Hepatocyte (in vitro differentiated cells): ENCODE measurements at regions not wholly inside any gene's neighbourhood (a gene's known extent, or its start where the extent isn't known, plus 50 kb on each side); places are given as distances from the start of the nearest gene placed in this dataset.
A peak's percentile ranks its signal among the peaks of the same experiment; 100 is the strongest.

Experiments
- DNase-seq: peaks from one replicate; pipeline ENCODE4 v3.0.0-alpha.2; 2016; ENCODE audit warnings: low spot score
- H2AFZ ChIP-seq: fragments of 200-600 bp; sonication (generic); 2 replicates; pipeline ENCODE4 v1.6.0; 2016; ENCODE audit warnings: antibody characterized with exemption, mild to moderate bottlenecking
- H3K27ac ChIP-seq: fragments of 200-600 bp; sonication (generic); 2 replicates; pipeline ENCODE4 v1.5.1; 2016; ENCODE audit warnings: mild to moderate bottlenecking
- H3K27me3 ChIP-seq: fragments of 200-600 bp; sonication (generic); 2 replicates; pipeline ENCODE4 v1.6.1; 2016
- H3K36me3 ChIP-seq: fragments of 200-600 bp; sonication (generic); replicated peaks from 2 replicates; pipeline ENCODE4 v1.5.1; 2016; ENCODE audit warnings: low read depth; ENCODE audit not compliant: insufficient read depth
- H3K4me1 ChIP-seq: fragments of 200-600 bp; sonication (generic); 2 replicates; pipeline ENCODE4 v1.5.1; 2016; ENCODE audit warnings: mild to moderate bottlenecking, moderate library complexity; ENCODE audit not compliant: insufficient read depth
- H3K4me2 ChIP-seq: fragments of 200-600 bp; sonication (generic); 2 replicates; pipeline ENCODE4 v1.6.0; 2016
- H3K4me3 ChIP-seq: fragments of 200-600 bp; sonication (generic); 2 replicates; pipeline ENCODE4 v1.5.1; 2016; ENCODE audit warnings: mild to moderate bottlenecking
- H3K79me2 ChIP-seq: fragments of 200-600 bp; sonication (generic); 2 replicates; pipeline ENCODE4 v1.6.0; 2017; ENCODE audit warnings: mild to moderate bottlenecking
- H3K9me2 ChIP-seq: fragments of 200-600 bp; sonication (generic); replicated peaks from 2 replicates; pipeline ENCODE4 v1.6.0; 2017; ENCODE audit warnings: mild to moderate bottlenecking; ENCODE audit not compliant: insufficient read depth
- H3K9me3 ChIP-seq: fragments of 200-600 bp; sonication (generic); 2 replicates; pipeline ENCODE4 v1.5.1; 2016; ENCODE audit warnings: low read depth, mild to moderate bottlenecking
- H4K20me1 ChIP-seq: fragments of 200-600 bp; sonication (generic); 2 replicates; pipeline ENCODE4 v1.6.0; 2016; ENCODE audit warnings: mild to moderate bottlenecking; ENCODE audit not compliant: insufficient read depth, poor library complexity, severe bottlenecking
- EZH2 ChIP-seq: fragments of 200-600 bp; sonication (generic); IDR thresholded peaks from 2 replicates; pipeline ENCODE4 v1.6.1; 2016; ENCODE audit warnings: antibody characterized with exemption, mild to moderate bottlenecking, borderline replicate concordance
- EZH2phosphoT487 ChIP-seq: fragments of 200-600 bp; sonication (generic); IDR thresholded peaks from one replicate; pipeline ENCODE4 v1.6.1; 2018; ENCODE audit warnings: antibody characterized with exemption, mild to moderate bottlenecking, low read depth, moderate library complexity; ENCODE audit not compliant: unreplicated experiment, severe bottlenecking
- WGBS: methylation state at CpG from one replicate; pipeline ENCODE4 v1.1.6; 2016; ENCODE audit warnings: low lambda C conversion rate; ENCODE audit errors: missing lambda C conversion rate; 5-methylcytosine and 5-hydroxymethylcytosine counted together
- TF ChIP-seq, protein P1 (sequence below): fragments of 200-600 bp; sonication (generic); IDR thresholded peaks from 2 replicates; pipeline ENCODE4 v1.5.1; 2016; ENCODE audit warnings: antibody characterized with exemption, mild to moderate bottlenecking; ENCODE audit not compliant: poor library complexity

DNA sequence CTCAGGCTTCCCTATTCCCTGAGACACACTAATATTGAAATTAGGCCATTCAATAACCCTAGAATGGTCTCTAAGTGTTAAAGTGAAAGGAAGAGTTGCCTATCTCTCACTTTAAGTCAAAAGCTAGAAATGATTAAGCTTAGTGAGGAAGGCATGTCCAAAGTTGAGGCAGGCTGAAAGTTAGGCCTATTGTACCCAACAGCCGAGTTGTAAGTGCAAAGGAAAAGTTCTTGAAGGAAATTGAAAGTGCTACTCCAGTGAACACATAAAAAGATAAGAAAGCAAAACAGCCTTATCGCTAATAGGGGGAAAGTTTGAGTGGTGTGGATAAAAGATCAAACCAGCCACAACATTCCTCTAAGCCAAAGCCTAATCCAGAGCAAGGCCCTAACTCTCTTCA lies 117.9 kb upstream of the SPATA12 start:
- DNase-seq, result no peak

DNA sequence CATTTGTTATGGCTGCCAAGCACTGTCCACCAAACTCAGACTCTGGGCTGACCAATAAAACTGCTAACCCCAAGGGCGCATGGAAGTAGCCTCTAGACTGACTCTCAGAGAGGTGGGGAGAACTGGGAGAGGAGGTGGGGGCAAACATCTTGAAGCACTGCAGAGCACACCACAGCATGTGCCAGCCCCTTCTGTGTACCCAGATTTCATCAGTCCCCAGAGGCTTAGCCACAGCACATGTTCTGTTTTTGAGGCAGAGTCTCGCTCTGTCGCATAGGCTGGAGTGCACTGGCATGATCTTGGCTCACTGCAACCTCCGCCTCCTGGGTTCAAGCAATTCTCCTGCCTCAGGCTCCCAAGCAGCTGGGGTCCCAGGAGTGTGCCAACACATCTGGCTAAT lies 119.5 kb upstream of the SPATA12 start:
- no peak overlapping the region for H3K4me3 ChIP-seq
- H3K9me2 ChIP-seq, result no peaks in the 10 kb centered on the region
- no peak for DNase-seq
- H3K4me2 ChIP-seq, result no peak overlapping the region
- H4K20me1 ChIP-seq, result no peaks in the 10 kb centered on the region
- no peaks in the 10 kb centered on the region for H3K79me2 ChIP-seq
- H3K27ac ChIP-seq, result no peak overlapping the region
- WGBS, result 94% methylated on average over 4 of the region's 4 CpGs
- H3K36me3 ChIP-seq, result no peaks in the 10 kb centered on the region
- TF ChIP-seq EZH2phosphoT487 (no peak), EZH2 (no peak)
- TF ChIP-seq, protein P1, sequence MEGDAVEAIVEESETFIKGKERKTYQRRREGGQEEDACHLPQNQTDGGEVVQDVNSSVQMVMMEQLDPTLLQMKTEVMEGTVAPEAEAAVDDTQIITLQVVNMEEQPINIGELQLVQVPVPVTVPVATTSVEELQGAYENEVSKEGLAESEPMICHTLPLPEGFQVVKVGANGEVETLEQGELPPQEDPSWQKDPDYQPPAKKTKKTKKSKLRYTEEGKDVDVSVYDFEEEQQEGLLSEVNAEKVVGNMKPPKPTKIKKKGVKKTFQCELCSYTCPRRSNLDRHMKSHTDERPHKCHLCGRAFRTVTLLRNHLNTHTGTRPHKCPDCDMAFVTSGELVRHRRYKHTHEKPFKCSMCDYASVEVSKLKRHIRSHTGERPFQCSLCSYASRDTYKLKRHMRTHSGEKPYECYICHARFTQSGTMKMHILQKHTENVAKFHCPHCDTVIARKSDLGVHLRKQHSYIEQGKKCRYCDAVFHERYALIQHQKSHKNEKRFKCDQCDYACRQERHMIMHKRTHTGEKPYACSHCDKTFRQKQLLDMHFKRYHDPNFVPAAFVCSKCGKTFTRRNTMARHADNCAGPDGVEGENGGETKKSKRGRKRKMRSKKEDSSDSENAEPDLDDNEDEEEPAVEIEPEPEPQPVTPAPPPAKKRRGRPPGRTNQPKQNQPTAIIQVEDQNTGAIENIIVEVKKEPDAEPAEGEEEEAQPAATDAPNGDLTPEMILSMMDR, result no peak
- H3K9me3 ChIP-seq, result no peaks in the 10 kb centered on the region
- H3K4me1 ChIP-seq, result no peaks in the 10 kb centered on the region
- H3K27me3 ChIP-seq, result no peaks in the 10 kb centered on the region
- H2AFZ ChIP-seq, result no peak overlapping the region

More for the DNA sequence above, 117.9 kb upstream of the SPATA12 start:
- Histone ChIP-seq H3K27ac (no peak overlapping the region), H3K4me2 (no peak overlapping the region), H3K36me3 (no peaks in the 10 kb centered on the region), H3K9me3 (no peaks in the 10 kb centered on the region), H3K4me1 (no peaks in the 10 kb centered on the region), H2AFZ (no peak overlapping the region), H4K20me1 (no peaks in the 10 kb centered on the region), H3K79me2 (no peaks in the 10 kb centered on the region), H3K9me2 (no peaks in the 10 kb centered on the region), H3K4me3 (no peak overlapping the region), H3K27me3 (no peaks in the 10 kb centered on the region)
- 29% methylated on average over 2 of the region's 2 CpGs for WGBS
- TF ChIP-seq EZH2phosphoT487 (peak; percentile 93), EZH2 (no peak)

DNA sequence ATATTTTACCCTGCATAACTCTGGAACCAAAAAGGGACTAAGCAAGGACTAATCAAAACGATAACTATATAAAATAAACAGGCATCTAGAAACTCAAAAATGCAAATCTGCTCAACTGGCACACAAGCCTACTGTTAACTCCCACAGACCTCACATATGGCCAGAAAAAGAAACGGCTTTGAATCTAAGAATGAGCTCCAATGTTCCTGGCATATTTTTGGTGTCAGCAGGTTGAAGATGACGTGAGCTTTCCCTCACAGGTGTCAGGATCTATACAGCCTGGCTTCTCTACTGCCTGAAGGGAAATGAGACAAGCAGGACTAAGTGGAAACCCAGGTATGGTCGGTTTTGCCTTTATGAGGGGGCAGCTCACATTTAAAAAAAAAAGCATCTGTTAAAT lies 120.1 kb upstream of the SPATA12 start:
- Histone ChIP-seq H3K79me2 (no peaks in the 10 kb centered on the region), H3K36me3 (no peaks in the 10 kb centered on the region), H4K20me1 (no peaks in the 10 kb centered on the region), H3K4me1 (no peaks in the 10 kb centered on the region), H3K4me2 (no peak overlapping the region), H3K4me3 (no peak overlapping the region), H3K27ac (no peak overlapping the region), H3K27me3 (no peaks in the 10 kb centered on the region), H3K9me3 (no peaks in the 10 kb centered on the region), H2AFZ (no peak overlapping the region), H3K9me2 (no peaks in the 10 kb centered on the region)
- 90% methylated on average over 4 of the region's 4 CpGs for WGBS
- TF ChIP-seq, protein P1, result no peak
- TF ChIP-seq EZH2phosphoT487, result no peak
- no peak for TF ChIP-seq EZH2
- no peak for DNase-seq

DNA sequence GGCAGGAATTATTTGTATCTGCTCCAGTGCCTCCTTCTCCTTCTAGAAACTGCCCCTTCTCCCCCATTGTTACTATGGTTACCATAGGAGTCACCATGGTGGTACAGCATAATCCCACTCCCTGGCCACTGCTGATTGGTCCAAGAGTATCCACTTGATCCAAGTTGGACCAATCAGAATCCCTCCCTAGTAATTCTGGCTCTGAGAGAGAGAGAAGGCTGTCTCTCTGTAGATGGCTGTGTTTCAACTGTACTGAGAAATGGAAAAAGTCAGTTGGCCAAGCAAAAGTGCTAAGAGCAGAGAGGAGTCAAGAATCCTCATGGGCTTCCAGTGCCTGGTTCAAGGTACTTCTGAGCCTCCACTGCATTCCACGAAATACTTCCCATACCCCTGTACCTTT lies 120.6 kb upstream of the SPATA12 start:
- DNase-seq, result no peak
- Histone ChIP-seq H4K20me1 (no peaks in the 10 kb centered on the region), H3K4me2 (no peak overlapping the region), H3K79me2 (no peaks in the 10 kb centered on the region), H3K4me1 (no peaks in the 10 kb centered on the region), H3K9me2 (no peaks in the 10 kb centered on the region), H3K4me3 (no peak overlapping the region), H2AFZ (no peak overlapping the region), H3K36me3 (no peaks in the 10 kb centered on the region), H3K27ac (no peak overlapping the region), H3K9me3 (no peaks in the 10 kb centered on the region), H3K27me3 (no peaks in the 10 kb centered on the region)
- WGBS, result 97% methylated on average over 1 of the region's 1 CpG
- TF ChIP-seq EZH2 (no peak), EZH2phosphoT487 (no peak)
- TF ChIP-seq, protein P1, result no peak
